ENCODE measurements at regions not wholly inside any gene's neighbourhood (a gene's known extent, or its start where the extent isn't known, plus 50 kb on each side); places are given as distances from the start of the nearest gene placed in this dataset.

DNA sequence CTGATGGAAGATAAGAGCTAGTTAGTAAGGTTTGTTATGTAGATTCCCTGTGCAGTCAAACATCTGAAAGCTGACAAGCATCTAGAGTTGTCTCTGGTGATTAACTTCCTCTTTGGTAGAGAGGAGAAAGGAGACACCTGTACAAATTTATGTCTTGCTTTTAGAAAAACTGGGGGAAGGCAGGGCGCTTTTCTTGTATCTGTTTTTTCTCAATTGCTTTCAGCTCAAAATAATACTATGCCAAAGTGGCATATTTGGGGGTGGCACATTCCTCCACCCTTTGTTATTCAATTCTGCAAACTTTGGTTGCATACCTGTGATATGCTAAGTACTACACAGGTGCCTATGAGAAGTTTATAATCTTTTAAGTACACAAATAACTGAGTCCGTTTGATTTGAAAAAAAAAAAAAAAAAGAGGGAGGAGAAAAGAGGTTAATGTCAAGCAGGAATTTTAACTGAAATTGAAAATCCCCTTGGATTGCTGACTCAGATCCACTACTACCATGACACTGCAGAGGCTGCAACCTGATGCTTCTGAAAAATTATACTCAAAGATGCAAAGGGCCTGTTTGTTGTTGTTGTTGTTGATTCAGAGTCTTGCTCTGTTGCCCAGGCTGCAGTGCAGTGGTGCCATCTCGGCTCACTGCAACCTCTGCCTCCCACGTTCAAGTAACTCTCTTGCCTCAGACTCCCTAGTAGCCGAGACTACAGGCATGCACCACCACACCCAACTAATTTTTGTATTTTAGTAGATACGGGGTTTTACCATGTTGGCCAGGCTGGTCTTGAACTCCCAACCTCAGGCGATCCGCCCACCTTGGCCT is 164.8 kb upstream of the NBEA start:
- TF ChIP-seq SNAI2 (CRISPR knock-in tag; IDR thresholded peaks at IDR 0.05), result no peak
- no peak for TF ChIP-seq ZFP30 (CRISPR knock-in tag; IDR thresholded peaks at IDR 0.05)
- TF ChIP-seq ZFP3 (CRISPR knock-in tag; IDR thresholded peaks at IDR 0.05), result no peak
- TF ChIP-seq ZNF565 (CRISPR knock-in tag; conservative IDR thresholded peaks at IDR 0.05; ENCODE audit: low read depth), result no peak
- TF ChIP-seq, protein P1, sequence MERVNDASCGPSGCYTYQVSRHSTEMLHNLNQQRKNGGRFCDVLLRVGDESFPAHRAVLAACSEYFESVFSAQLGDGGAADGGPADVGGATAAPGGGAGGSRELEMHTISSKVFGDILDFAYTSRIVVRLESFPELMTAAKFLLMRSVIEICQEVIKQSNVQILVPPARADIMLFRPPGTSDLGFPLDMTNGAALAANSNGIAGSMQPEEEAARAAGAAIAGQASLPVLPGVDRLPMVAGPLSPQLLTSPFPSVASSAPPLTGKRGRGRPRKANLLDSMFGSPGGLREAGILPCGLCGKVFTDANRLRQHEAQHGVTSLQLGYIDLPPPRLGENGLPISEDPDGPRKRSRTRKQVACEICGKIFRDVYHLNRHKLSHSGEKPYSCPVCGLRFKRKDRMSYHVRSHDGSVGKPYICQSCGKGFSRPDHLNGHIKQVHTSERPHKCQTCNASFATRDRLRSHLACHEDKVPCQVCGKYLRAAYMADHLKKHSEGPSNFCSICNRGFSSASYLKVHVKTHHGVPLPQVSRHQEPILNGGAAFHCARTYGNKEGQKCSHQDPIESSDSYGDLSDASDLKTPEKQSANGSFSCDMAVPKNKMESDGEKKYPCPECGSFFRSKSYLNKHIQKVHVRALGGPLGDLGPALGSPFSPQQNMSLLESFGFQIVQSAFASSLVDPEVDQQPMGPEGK (CRISPR knock-in tag; IDR thresholded peaks at IDR 0.05; ENCODE audit: borderline replicate concordance), result no peak
- TF ChIP-seq BACH2 (CRISPR knock-in tag; IDR thresholded peaks at IDR 0.05; ENCODE audit: borderline replicate concordance), result no peak
- no peak for TF ChIP-seq RARB (CRISPR knock-in tag; IDR thresholded peaks at IDR 0.05)
- no peak for TF ChIP-seq TCF4 (CRISPR knock-in tag; IDR thresholded peaks at IDR 0.05; ENCODE audit: borderline replicate concordance)
- TF ChIP-seq, protein P2, sequence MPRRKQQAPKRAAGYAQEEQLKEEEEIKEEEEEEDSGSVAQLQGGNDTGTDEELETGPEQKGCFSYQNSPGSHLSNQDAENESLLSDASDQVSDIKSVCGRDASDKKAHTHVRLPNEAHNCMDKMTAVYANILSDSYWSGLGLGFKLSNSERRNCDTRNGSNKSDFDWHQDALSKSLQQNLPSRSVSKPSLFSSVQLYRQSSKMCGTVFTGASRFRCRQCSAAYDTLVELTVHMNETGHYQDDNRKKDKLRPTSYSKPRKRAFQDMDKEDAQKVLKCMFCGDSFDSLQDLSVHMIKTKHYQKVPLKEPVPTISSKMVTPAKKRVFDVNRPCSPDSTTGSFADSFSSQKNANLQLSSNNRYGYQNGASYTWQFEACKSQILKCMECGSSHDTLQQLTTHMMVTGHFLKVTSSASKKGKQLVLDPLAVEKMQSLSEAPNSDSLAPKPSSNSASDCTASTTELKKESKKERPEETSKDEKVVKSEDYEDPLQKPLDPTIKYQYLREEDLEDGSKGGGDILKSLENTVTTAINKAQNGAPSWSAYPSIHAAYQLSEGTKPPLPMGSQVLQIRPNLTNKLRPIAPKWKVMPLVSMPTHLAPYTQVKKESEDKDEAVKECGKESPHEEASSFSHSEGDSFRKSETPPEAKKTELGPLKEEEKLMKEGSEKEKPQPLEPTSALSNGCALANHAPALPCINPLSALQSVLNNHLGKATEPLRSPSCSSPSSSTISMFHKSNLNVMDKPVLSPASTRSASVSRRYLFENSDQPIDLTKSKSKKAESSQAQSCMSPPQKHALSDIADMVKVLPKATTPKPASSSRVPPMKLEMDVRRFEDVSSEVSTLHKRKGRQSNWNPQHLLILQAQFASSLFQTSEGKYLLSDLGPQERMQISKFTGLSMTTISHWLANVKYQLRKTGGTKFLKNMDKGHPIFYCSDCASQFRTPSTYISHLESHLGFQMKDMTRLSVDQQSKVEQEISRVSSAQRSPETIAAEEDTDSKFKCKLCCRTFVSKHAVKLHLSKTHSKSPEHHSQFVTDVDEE (CRISPR knock-in tag; IDR thresholded peaks at IDR 0.05), result no peak
- no peak for TF ChIP-seq ARNTL (CRISPR knock-in tag; IDR thresholded peaks at IDR 0.05; ENCODE audit: borderline replicate concordance, low read depth)
- TF ChIP-seq TOX (CRISPR knock-in tag; IDR thresholded peaks at IDR 0.05; ENCODE audit: borderline replicate concordance), result no peak
- no peak for TF ChIP-seq ZNF8 (CRISPR knock-in tag; IDR thresholded peaks at IDR 0.05)
- no peak for TF ChIP-seq CSDC2 (CRISPR knock-in tag; IDR thresholded peaks at IDR 0.05)

All from SK-N-SH treated with all-trans-retinoic acid at 6 μM for 48 hours (cell line).